ENCODE measurements at regions not wholly inside any gene's neighbourhood (a gene's known extent, or its start where the extent isn't known, plus 50 kb on each side); places are given as distances from the start of the nearest gene placed in this dataset.

DNA sequence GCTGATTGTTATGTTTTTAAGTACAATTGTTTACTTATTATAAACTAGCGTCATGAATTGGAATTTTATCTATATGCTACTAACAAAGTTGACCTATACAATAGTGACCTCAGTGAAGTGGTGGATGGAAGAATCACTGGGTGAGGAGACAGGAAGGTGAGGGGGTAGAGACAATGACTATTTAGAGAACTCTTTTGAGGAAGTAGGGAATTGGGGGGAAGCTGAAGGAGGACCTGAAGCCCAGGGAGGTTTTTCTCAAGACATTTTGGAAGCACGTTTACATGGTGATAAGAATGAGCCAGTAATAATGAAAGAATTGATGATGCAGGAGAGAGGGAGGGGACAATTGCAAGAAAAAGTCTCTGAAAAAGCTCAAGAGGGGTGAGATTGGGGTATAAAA lies 96.4 kb downstream of the RPS12 start:
- peaks cover 0 to 2% of the 10 kb centered on the region in 2 experiments for H3K27me3 ChIP-seq (replicated peaks in 1 of 2; ENCODE audit: control insufficient read depth in 2 of 2, extremely low read depth in 1 of 2, insufficient read depth in 2 of 2, low read length in 1 of 2)
- no peaks in the 10 kb centered on the region for H3K4me1 Mint-ChIP-seq
- no peaks in the 10 kb centered on the region for H3K9me3 ChIP-seq
- H3K36me3 Mint-ChIP-seq = no peaks in the 10 kb centered on the region
- H3K4me3 ChIP-seq (ENCODE audit: control insufficient read depth in 1 of 2, extremely low read depth in 1 of 2, low read length in 1 of 2) = no peak overlapping the region
- 0% methylated on average over 1 of the region's 2 CpGs for WGBS (ENCODE audit: insufficient coverage)
- H3K27ac ChIP-seq (ENCODE audit: low read length) = no peak overlapping the region
- H3K4me1 ChIP-seq (ENCODE audit: control insufficient read depth in 1 of 2, extremely low read depth in 1 of 2, insufficient read depth in 2 of 2, low read length in 2 of 2) = no peaks in the 10 kb centered on the region
- ATAC-seq (replicated peaks in 1 of 4) (no peak), DNase-seq (no peak)
- ChIA-PET CTCF (no interaction called here), POLR2A (no interaction called here)
- H3K9me3 Mint-ChIP-seq = no peaks in the 10 kb centered on the region
- H3K27ac Mint-ChIP-seq = no peak overlapping the region
- no peak overlapping the region for H3K4me3 Mint-ChIP-seq
- H3K27me3 Mint-ChIP-seq = peaks cover 1 to 4% of the 10 kb centered on the region in 2 donors
- H3K36me3 ChIP-seq (ENCODE audit: control insufficient read depth in 2 of 2, extremely low read depth in 1 of 2, insufficient read depth in 1 of 2, low read length in 1 of 2) = no peaks in the 10 kb centered on the region

DNA sequence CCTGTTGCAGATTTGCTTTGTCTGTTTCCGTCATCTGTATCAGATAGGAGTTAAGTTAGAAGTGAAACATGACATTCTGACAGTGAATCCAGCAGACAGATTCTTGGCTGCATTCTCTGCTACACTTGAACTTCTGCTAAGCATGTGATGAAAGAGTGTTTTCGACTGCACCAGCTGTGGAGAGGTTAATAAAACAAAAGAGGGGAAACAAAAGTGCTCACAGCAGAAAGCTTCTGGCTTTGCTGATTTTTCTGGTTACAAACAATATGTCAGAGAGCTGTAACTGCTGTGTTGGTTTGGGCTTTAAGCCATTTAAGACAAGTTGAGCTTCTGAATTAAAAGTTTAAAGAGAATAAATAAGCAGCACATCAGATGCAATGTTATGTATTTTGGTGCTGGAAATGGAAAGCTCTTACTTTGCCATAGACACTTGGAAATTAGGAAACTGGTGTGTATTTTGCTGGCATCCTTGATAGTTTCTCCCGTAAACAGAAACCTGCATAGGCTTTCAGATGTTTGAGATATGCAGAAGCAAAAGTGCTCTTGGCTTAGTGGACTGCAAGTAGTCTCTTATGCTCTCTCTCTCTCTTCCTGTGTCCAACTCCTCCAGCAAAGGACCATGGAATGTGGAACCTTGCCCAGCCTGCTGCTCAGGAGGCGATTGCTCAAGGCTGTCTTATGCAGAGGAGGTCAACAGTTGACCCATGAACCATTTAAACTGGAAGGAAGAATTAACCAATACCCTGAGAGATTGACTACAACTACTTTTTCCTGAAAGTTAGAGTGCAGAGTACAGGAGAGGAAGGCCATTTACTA lies 104.9 kb downstream of the RPS12 start:
- Mint-ChIP-seq H3K36me3 (no peaks in the 10 kb centered on the region), H3K4me3 (no peak overlapping the region), H3K27me3 (peaks cover 6 to 14% of the 10 kb centered on the region in 2 donors), H3K9me3 (no peaks in the 10 kb centered on the region), H3K4me1 (no peaks in the 10 kb centered on the region), H3K27ac (no peak overlapping the region)
- no peak overlapping the region for H3K27ac ChIP-seq (ENCODE audit: low read length)
- no peaks in the 10 kb centered on the region for H3K27me3 ChIP-seq (replicated peaks in 1 of 2; ENCODE audit: control insufficient read depth in 2 of 2, extremely low read depth in 1 of 2, insufficient read depth in 2 of 2, low read length in 1 of 2)
- H3K4me3 ChIP-seq (ENCODE audit: control insufficient read depth in 1 of 2, extremely low read depth in 1 of 2, low read length in 1 of 2) = no peak overlapping the region
- 29% methylated on average over 2 of the region's 4 CpGs for WGBS (ENCODE audit: insufficient coverage)
- no peaks in the 10 kb centered on the region for H3K9me3 ChIP-seq
- DNase-seq = no peak
- H3K36me3 ChIP-seq (ENCODE audit: control insufficient read depth in 2 of 2, extremely low read depth in 1 of 2, insufficient read depth in 1 of 2, low read length in 1 of 2) = no peaks in the 10 kb centered on the region
- no peak for ATAC-seq (replicated peaks in 1 of 4)
- no peaks in the 10 kb centered on the region for H3K4me1 ChIP-seq (ENCODE audit: control insufficient read depth in 1 of 2, extremely low read depth in 1 of 2, insufficient read depth in 2 of 2, low read length in 2 of 2)
- ChIA-PET CTCF (no interaction called here), POLR2A (no interaction called here)

DNA sequence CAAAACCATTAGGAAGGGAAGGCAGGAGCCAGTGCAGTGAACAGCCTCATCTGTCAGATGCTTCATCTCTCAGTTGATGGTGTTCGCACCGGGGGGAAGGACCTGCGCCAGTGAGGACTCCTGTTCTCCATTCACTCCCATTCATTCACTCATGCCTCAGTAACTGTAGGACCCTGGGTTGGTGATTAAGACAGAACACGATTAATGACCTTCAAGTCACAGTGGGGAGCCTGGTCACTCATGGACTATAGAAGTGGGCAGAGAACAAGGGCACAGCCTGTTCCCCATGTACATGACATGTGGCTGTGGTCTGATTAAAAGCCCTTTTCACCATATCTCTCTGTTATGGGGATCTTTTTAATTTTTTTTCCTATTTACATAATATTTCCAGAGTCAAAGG lies 113.3 kb downstream of the RPS12 start:
- peaks cover 15 to 22% of the 10 kb centered on the region in 2 donors for H3K27me3 Mint-ChIP-seq

DNA sequence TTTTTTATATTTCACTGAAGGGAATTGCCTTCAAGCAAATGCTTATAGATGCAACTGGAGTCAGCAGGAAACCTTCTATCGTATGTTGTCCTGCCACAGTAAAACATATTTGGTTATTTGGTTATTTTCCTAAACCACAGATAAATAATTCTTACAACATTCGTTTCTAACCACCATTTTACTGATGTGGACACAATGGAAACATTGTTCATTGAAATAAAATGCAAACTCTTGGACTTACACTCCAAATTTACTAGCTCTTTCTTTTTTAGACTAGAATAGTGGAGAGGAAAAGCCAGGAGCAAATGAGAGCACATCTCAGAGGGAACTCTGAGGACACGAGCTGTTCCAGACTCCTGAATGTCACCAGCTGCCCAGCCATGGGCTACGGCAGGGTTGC lies 114.8 kb downstream of the RPS12 start:
- H3K4me1 ChIP-seq (ENCODE audit: control insufficient read depth in 1 of 2, extremely low read depth in 1 of 2, insufficient read depth in 2 of 2, low read length in 2 of 2) = no peaks in the 10 kb centered on the region
- no peak for ATAC-seq (replicated peaks in 1 of 4)
- Mint-ChIP-seq H3K4me1 (no peaks in the 10 kb centered on the region), H3K27ac (no peak overlapping the region), H3K9me3 (no peaks in the 10 kb centered on the region), H3K36me3 (no peaks in the 10 kb centered on the region), H3K27me3 (peaks cover 24 to 27% of the 10 kb centered on the region in 2 donors), H3K4me3 (no peak overlapping the region)
- WGBS (ENCODE audit: insufficient coverage) = no CpG with 5 or more reads among the region's 4 CpGs
- H3K4me3 ChIP-seq (ENCODE audit: control insufficient read depth in 1 of 2, extremely low read depth in 1 of 2, low read length in 1 of 2) = no peak overlapping the region
- ChIA-PET CTCF (no interaction called here), POLR2A (no interaction called here)
- H3K27me3 ChIP-seq (replicated peaks in 1 of 2; ENCODE audit: control insufficient read depth in 2 of 2, extremely low read depth in 1 of 2, insufficient read depth in 2 of 2, low read length in 1 of 2) = peaks cover 3 to 6% of the 10 kb centered on the region in 2 experiments
- H3K36me3 ChIP-seq (ENCODE audit: control insufficient read depth in 2 of 2, extremely low read depth in 1 of 2, insufficient read depth in 1 of 2, low read length in 1 of 2) = no peaks in the 10 kb centered on the region
- no peaks in the 10 kb centered on the region for H3K9me3 ChIP-seq
- no peak overlapping the region for H3K27ac ChIP-seq (ENCODE audit: low read length)
- no peak for DNase-seq

More for the DNA sequence above, 113.3 kb downstream of the RPS12 start:
- Histone ChIP-seq H3K27me3 (replicated peaks in 1 of 2; ENCODE audit: control insufficient read depth in 2 of 2, extremely low read depth in 1 of 2, insufficient read depth in 2 of 2, low read length in 1 of 2) (peaks cover 3 to 5% of the 10 kb centered on the region in 2 experiments), H3K27ac (ENCODE audit: low read length) (no peak overlapping the region), H3K4me3 (ENCODE audit: control insufficient read depth in 1 of 2, extremely low read depth in 1 of 2, low read length in 1 of 2) (no peak overlapping the region), H3K9me3 (no peaks in the 10 kb centered on the region), H3K4me1 (ENCODE audit: control insufficient read depth in 1 of 2, extremely low read depth in 1 of 2, insufficient read depth in 2 of 2, low read length in 2 of 2) (no peaks in the 10 kb centered on the region), H3K36me3 (ENCODE audit: control insufficient read depth in 2 of 2, extremely low read depth in 1 of 2, insufficient read depth in 1 of 2, low read length in 1 of 2) (no peaks in the 10 kb centered on the region)
- CTCF ChIA-PET = no interaction called here
- no peak for DNase-seq
- Mint-ChIP-seq H3K27ac (no peak overlapping the region), H3K9me3 (no peaks in the 10 kb centered on the region), H3K4me1 (no peaks in the 10 kb centered on the region), H3K4me3 (no peak overlapping the region), H3K36me3 (no peaks in the 10 kb centered on the region)
- no CpG with 5 or more reads among the region's 4 CpGs for WGBS (ENCODE audit: insufficient coverage)
- ATAC-seq (replicated peaks in 1 of 4) = no peak
- POLR2A ChIA-PET = no interaction called here

DNA sequence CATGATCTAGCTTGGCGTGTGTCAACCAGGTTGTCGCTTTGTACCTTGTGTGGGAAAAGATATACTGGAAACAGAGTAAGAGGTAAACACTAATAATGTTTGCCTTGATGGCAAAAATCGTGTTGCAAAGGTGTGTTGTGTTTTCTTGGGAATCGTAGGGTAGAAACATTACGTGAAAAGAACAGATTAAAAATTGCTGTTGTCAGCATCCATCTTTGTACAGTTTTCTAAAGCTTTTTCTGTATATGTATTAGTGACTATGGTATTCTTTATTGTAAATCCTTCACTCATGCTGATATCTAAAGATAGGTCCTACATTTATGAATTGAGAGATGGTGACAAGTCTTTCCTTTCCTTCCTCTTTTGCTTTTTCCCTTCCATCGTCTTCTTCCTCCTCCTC lies 116.9 kb downstream of the RPS12 start:
- no peaks in the 10 kb centered on the region for H3K36me3 Mint-ChIP-seq
- H3K4me3 Mint-ChIP-seq = no peak overlapping the region
- Histone ChIP-seq H3K36me3 (ENCODE audit: control insufficient read depth in 2 of 2, extremely low read depth in 1 of 2, insufficient read depth in 1 of 2, low read length in 1 of 2) (no peaks in the 10 kb centered on the region), H3K4me1 (ENCODE audit: control insufficient read depth in 1 of 2, extremely low read depth in 1 of 2, insufficient read depth in 2 of 2, low read length in 2 of 2) (no peaks in the 10 kb centered on the region), H3K9me3 (no peaks in the 10 kb centered on the region), H3K27ac (ENCODE audit: low read length) (no peak overlapping the region), H3K4me3 (ENCODE audit: control insufficient read depth in 1 of 2, extremely low read depth in 1 of 2, low read length in 1 of 2) (no peak overlapping the region), H3K27me3 (replicated peaks in 1 of 2; ENCODE audit: control insufficient read depth in 2 of 2, extremely low read depth in 1 of 2, insufficient read depth in 2 of 2, low read length in 1 of 2) (peaks cover 3 to 9% of the 10 kb centered on the region in 2 experiments)
- POLR2A ChIA-PET = no interaction called here
- H3K27ac Mint-ChIP-seq = no peak overlapping the region
- CTCF ChIA-PET = no interaction called here
- no peaks in the 10 kb centered on the region for H3K4me1 Mint-ChIP-seq
- 93% methylated on average over 2 of the region's 6 CpGs for WGBS (ENCODE audit: insufficient coverage)
- no peak for DNase-seq
- no peak for ATAC-seq (replicated peaks in 1 of 4)
- peaks cover 27 to 28% of the 10 kb centered on the region in 2 donors for H3K27me3 Mint-ChIP-seq
- H3K9me3 Mint-ChIP-seq = no peaks in the 10 kb centered on the region

DNA sequence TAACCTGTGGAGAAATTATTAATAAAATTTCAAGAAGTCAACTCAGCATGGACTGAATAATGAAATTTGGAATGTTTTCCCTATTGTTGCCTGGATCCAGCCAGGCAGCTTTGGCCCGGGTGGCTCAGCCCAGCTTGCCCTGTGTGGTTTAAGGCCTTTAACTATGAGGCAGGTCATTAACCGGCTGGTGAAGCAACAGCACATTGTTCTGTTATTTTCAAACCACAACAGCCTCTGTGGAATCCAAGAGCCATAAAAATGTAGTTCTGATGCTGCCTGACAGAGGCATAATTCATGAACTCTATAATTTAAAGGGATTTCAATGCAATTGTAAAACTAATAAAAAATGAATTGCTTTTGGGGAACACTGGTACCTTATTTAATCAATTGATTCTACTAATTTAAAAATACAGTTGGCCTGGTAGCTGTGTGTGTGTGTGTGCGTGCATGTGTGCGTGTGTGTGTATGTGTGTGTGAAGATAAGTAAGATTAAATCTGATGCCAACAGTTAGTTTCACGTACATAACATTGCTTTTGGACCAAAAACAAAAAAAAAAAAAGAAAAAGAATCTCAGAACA lies 117.7 kb downstream of the RPS12 start:
- ChIA-PET POLR2A (no interaction called here), CTCF (no interaction called here)
- Histone ChIP-seq H3K36me3 (ENCODE audit: control insufficient read depth in 2 of 2, extremely low read depth in 1 of 2, insufficient read depth in 1 of 2, low read length in 1 of 2) (no peaks in the 10 kb centered on the region), H3K27ac (ENCODE audit: low read length) (no peak overlapping the region), H3K4me3 (ENCODE audit: control insufficient read depth in 1 of 2, extremely low read depth in 1 of 2, low read length in 1 of 2) (no peak overlapping the region), H3K4me1 (ENCODE audit: control insufficient read depth in 1 of 2, extremely low read depth in 1 of 2, insufficient read depth in 2 of 2, low read length in 2 of 2) (no peaks in the 10 kb centered on the region), H3K27me3 (replicated peaks in 1 of 2; ENCODE audit: control insufficient read depth in 2 of 2, extremely low read depth in 1 of 2, insufficient read depth in 2 of 2, low read length in 1 of 2) (peaks cover 3 to 7% of the 10 kb centered on the region in 2 experiments), H3K9me3 (no peaks in the 10 kb centered on the region)
- no peaks in the 10 kb centered on the region for H3K9me3 Mint-ChIP-seq
- no peak for ATAC-seq (replicated peaks in 1 of 4)
- no CpG with 5 or more reads among the region's 5 CpGs for WGBS (ENCODE audit: insufficient coverage)
- no peaks in the 10 kb centered on the region for H3K36me3 Mint-ChIP-seq
- DNase-seq = no peak
- H3K4me1 Mint-ChIP-seq = no peaks in the 10 kb centered on the region
- no peak overlapping the region for H3K4me3 Mint-ChIP-seq
- peaks cover 27 to 28% of the 10 kb centered on the region in 2 donors for H3K27me3 Mint-ChIP-seq
- H3K27ac Mint-ChIP-seq = no peak overlapping the region

All from T-cell (primary cell).